Inferior parietal cortex (tissue), 1 donor: ENCODE measurements at regions not wholly inside any gene's neighbourhood (a gene's known extent, or its start where the extent isn't known, plus 50 kb on each side); places are given as distances from the start of the nearest gene placed in this dataset.

Experiments used
- DNase-seq: peaks from one replicate; pipeline ENCODE4 v3.0.0-alpha.2; 2016; ENCODE audit errors: extremely low spot score

DNA sequence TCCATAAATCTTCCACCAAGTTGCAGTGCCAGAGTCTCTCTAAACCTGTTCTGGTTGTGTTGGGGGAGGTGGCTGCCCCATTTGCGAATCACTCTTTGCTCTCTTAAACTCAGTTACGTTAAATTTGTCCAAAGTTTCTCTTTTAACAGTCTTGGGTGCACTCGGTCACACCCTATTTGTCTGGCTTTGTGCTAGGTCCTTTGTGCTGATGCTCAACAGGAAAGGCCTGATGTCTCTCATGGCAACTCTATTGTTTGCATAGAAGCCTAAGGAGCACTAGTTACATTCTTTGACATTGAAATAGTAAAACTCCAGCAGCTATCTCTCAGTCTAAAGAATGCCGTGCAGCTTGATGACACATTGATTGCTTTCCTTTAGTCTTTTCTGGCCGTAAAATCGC, 105.1 kb downstream of the TRMT11 start:
- DNase-seq: no peak

DNA sequence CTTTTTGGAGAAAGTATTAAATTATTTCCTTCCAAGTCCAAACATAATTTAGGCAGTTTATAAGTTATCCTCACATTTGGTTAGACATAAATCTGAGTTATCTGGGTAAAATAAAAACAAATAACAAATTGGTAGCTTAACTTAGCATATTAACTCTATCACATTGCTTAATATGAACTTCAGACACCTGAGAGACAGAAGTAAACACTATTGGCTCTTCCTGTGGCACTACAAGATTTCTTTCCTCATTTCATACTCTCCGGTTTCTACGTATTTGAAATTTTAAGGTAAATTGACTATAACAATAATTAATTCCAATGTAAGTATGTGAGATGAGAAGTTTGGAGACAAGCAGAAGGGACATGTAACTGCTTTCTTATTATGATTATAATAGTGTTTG, 106.8 kb downstream of the TRMT11 start:
- no peak for DNase-seq

DNA sequence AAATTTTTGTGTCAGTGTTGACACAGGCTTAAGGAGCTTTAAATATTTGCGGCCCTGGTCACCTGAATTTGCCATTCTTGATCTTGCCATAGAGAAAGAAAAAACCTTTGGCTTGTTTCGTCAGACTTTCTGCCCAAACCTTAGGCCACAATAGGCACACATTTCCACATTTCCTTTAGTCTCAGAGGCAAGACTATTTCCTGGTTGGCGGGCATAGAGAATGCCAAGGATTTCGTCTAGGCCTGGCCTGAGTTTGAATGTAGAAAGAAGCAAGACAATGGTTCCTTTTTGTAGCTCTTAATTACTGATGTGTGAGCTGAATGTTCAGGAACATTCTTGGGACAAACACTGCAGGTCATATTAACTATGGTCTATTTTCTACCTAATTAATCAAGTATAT, 108.1 kb downstream of the TRMT11 start:
- DNase-seq: no peak

- no peak for DNase-seq
These were observed 114.0 kb downstream of the TRMT11 start for GRCh38 chr6:126100386-126100785.

DNA sequence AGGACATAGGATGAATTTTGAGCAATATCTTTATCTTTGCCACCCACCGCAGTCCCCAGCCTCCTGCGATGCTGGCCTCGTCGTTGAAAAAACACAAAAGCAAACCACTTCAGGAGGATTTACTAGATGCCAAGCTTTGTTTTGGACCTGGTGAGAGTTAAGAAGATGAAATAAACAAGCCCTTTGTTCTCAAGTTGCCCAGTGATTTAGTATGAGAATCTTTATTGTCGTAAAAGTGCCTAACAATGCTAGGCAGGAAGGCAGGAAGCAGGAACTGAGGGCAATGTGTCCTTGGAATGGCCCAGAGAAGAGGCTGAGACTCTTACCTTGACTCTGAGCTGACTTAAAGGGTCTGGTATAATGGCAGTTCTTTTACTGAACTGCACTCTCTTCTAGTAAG, 116.0 kb downstream of the TRMT11 start:
- no peak for DNase-seq

DNA sequence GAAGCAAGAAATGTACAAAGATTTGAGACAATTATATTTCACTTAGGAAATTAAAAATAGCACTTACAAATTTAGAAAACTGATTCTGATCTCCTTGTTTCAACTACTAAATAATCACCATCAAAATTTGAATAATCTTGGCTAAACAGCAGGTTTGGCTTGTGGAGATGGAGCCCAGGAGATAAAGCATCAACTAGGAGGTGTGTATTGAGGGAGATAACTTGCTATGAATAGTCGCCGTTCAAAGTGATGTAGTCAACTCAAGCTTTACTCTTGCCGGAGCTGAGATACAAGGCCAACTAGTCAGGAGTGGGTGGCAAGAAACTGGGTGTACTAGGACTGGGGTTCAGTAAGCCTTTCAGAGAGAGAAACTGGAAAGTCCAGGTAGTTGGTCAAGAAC, 117.7 kb downstream of the TRMT11 start:
- no peak for DNase-seq

GRCh38 chr6:126107475-126108166, 121.3 kb downstream of the TRMT11 start:
- no peak for DNase-seq

DNA sequence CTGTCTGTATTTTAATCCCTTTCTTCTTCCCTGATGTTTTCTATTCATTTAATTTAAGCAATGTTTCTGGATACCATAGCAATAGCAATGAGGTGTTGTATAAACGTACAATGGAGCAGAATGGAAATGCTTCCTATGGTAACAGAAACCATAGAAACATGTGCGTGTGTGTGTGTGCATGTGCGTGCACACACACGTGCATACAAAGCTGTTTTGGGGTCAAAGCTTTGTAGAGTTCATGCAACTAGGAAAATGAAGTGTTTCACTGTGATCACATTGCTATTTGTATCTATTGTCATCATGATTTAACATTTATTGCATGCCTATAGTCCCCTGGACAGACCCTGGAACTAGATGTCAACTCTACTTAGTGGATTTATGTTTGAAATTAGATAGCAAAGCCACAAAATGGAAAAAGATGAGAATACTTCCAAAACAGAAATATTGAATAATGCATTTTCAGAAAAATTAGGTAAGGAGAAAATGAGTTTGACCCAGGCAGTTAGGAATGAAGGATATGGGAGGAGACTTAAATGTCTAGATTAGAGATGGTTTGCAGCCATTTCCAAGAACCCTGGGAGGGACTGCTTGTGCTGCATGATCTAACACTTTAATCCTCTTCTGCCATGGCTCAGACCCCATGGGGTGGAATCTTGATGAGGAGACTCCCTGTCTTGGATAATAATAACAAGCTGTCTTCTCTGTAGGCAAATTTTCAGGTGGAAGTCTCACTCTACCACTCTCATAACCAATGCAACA, 124.4 kb downstream of the TRMT11 start:
- no peak for DNase-seq

DNA sequence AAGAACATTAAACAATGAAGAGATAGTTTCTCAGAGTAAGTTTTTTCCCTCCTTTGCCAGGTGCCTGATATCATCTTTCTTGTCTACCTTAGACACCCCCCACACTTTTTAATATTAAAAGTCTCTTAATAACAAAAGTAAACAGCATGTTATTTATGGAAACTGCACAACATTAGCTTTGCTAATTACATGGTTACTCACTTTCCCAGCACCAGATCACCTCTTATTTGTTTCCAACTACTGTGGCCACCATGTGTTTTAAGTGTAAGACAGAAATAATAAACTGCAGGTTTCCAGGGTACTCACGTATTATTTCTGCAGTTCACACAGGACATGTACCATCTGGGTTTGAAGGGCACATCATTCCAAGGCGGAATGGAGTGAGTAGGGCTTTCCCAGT, 125.0 kb downstream of the TRMT11 start:
- DNase-seq: no peak

GRCh38 chr6:126112171-126112632, 125.9 kb downstream of the TRMT11 start:
- no peak for DNase-seq

DNA sequence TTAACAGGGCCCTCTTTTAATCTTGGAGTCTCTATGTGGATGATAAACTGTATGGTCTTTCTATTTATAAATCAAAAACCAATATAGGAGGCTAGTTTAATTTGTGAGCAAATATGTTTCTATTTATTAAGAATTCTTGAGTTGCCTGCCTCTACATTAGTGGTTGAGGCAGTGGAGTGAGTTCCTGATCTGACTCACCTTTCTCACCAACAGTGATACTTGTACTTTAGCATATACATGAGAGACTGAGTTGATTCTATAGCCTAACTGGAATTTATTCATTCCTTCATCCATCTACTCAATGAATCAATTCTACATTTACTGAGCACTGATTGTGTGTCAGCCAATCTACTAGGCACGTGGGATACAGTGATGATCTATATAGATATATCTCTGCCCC, 126.9 kb downstream of the TRMT11 start:
- no peak for DNase-seq

GRCh38 chr6:126117251-126117650, 130.9 kb downstream of the TRMT11 start:
- no peak for DNase-seq

- no peak for DNase-seq
These were observed 131.9 kb downstream of the TRMT11 start for GRCh38 chr6:126118058-126118755.

GRCh38 chr6:126118936-126119335, 132.6 kb downstream of the TRMT11 start:
- DNase-seq: no peak

DNA sequence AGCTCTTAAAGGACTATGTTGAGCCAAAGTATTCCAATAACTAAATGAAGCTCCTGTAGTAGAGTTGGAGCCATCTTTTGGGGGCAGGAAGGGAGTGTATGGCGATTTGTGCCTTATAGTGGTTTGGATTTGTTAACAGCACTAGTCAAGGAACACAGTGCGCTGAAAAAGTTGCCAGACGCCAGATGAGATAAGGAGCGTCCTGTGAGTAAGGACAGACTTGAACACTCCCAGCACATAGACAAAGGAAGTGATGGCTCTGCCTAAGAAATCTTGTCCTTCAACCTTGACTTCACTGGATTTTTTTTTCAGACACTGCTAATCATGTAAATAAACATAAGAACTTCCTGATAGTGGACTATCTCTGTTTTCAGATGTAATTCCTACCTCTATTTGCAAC, 136.9 kb downstream of the TRMT11 start:
- DNase-seq: no peak

- DNase-seq: no peak
These were observed 141.3 kb downstream of the TRMT11 start for GRCh38 chr6:126127659-126128058.

- DNase-seq: no peak
These were observed 144.9 kb downstream of the TRMT11 start for GRCh38 chr6:126131246-126131645.

DNA sequence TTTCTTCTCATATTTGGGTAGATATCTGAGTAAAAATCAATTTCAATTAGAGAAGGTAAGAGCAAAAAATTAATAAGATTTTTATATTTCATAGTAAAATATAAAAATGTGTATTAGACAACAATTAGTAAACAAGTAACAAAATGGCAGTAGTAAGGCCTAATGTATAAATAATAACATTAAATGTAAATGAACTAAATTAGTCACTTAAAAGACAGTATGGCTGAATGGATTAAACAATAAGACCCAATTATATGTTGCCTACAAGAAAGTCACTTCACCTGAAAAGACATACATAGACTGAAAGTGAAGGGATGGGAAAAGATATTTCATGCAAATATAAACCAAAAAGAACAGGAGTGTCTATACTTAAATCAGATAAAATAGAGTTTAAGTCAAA, 147.6 kb downstream of the TRMT11 start:
- no peak for DNase-seq

- no peak for DNase-seq
These were observed 148.2 kb downstream of the TRMT11 start for GRCh38 chr6:126134491-126134890.

GRCh38 chr6:126140015-126140414, 153.7 kb downstream of the TRMT11 start:
- DNase-seq: no peak

DNA sequence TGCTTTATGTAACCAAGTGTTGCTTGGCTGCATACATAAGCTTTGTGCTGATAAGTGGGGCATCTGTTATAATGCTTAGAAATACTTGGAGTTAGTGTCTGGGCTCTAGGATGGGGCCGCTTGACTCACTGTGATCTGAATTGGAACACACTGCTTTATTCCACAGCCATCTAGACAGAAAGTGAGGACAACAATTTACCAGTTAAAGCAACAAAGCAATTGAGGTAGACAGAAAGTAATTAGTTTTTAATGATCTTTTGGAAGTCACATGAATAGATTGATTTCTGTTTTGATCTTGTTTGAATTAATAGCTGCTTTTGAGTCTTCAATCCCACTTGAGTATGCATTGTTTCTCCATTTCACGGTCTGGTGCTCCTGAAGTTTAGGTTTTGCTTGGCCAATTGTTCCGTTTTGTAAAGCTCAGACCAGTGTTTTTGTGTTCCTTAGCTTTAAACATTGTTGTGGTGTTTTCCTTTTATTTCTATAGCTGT, 157.5 kb downstream of the TRMT11 start:
- peak; percentile 17 for DNase-seq

GRCh38 chr6:126145351-126145750, 159.0 kb downstream of the TRMT11 start:
- no peak for DNase-seq
